KMS-11 (cell line): ENCODE measurements at regions not wholly inside any gene's neighbourhood (a gene's known extent, or its start where the extent isn't known, plus 50 kb on each side); places are given as distances from the start of the nearest gene placed in this dataset.

Source experiments
- H2AFZ ChIP-seq: fragments of 200-600 bp; sonication (generic); 2 replicates; pipeline ENCODE4 v1.6.1; 2016; ENCODE audit warnings: antibody characterized with exemption, mixed run types, low read depth
- H3K27ac ChIP-seq: fragments of 200-600 bp; sonication (generic); 2 replicates; pipeline ENCODE4 v1.6.1; 2016; ENCODE audit warnings: mild to moderate bottlenecking, mixed run types
- H3K27me3 ChIP-seq: fragments of 200-600 bp; sonication (generic); 2 replicates; pipeline ENCODE4 v1.6.1; 2017; ENCODE audit warnings: mild to moderate bottlenecking, low read depth, mixed run types, moderate library complexity; ENCODE audit not compliant: insufficient read depth
- H3K36me3 ChIP-seq: fragments of 200-600 bp; sonication (generic); 2 replicates; pipeline ENCODE4 v1.6.1; 2017; ENCODE audit warnings: mild to moderate bottlenecking, mixed run types; ENCODE audit not compliant: insufficient read depth
- H3K4me1 ChIP-seq: fragments of 200-600 bp; sonication (generic); 2 replicates; pipeline ENCODE4 v1.6.1; 2016; ENCODE audit warnings: mild to moderate bottlenecking, low read depth, mixed run types; ENCODE audit not compliant: poor library complexity, severe bottlenecking
- H3K4me2 ChIP-seq: fragments of 200-600 bp; sonication (generic); 2 replicates; pipeline ENCODE4 v1.7.0; 2016; ENCODE audit warnings: mild to moderate bottlenecking, mixed run types
- H3K4me3 ChIP-seq: fragments of 200-600 bp; sonication (generic); IDR thresholded peaks from 2 replicates; pipeline ENCODE4 v1.6.1; 2017; ENCODE audit warnings: low read depth, low read length, mixed read lengths; ENCODE audit not compliant: insufficient read depth
- H3K79me2 ChIP-seq: fragments of 200-600 bp; sonication (generic); 2 replicates; pipeline ENCODE4 v1.6.1; 2016; ENCODE audit warnings: low read depth, mixed run types; ENCODE audit not compliant: insufficient read depth
- H3K9ac ChIP-seq: fragments of 200-600 bp; sonication (generic); 2 replicates; pipeline ENCODE4 v1.6.1; 2016; ENCODE audit warnings: mild to moderate bottlenecking, mixed run types
- H4K20me1 ChIP-seq: fragments of 200-600 bp; sonication (generic); 2 replicates; pipeline ENCODE4 v1.6.1; 2016; ENCODE audit warnings: mild to moderate bottlenecking, mixed run types; ENCODE audit not compliant: insufficient read depth
- CTCF ChIP-seq: fragments of 200-600 bp; sonication (generic); conservative IDR thresholded peaks from 2 replicates; pipeline ENCODE4 v1.6.1; 2017; ENCODE audit warnings: low read depth, mild to moderate bottlenecking, antibody characterized with exemption, low read length, moderate library complexity, mixed read lengths

- TF ChIP-seq CTCF: no peak
- H3K4me1 ChIP-seq: no peaks in the 10 kb centered on the region
- no peaks in the 10 kb centered on the region for H3K36me3 ChIP-seq
- H3K4me3 ChIP-seq: no peak overlapping the region
- H4K20me1 ChIP-seq: no peaks in the 10 kb centered on the region
- H3K79me2 ChIP-seq: no peaks in the 10 kb centered on the region
- no peak overlapping the region for H3K4me2 ChIP-seq
- no peak overlapping the region for H3K9ac ChIP-seq
- no peaks in the 10 kb centered on the region for H3K27me3 ChIP-seq
- no peak overlapping the region for H3K27ac ChIP-seq
- no peak overlapping the region for H2AFZ ChIP-seq
Observed at GRCh38 chr7:20012100-20012499, 205.1 kb downstream of the MACC1 start.

GRCh38 chr7:20010877-20011276, 206.3 kb downstream of the MACC1 start:
- Histone ChIP-seq H3K4me3 (no peak overlapping the region), H3K4me1 (no peaks in the 10 kb centered on the region), H3K27me3 (no peaks in the 10 kb centered on the region), H3K79me2 (no peaks in the 10 kb centered on the region), H2AFZ (no peak overlapping the region), H3K9ac (no peak overlapping the region), H4K20me1 (no peaks in the 10 kb centered on the region), H3K4me2 (no peak overlapping the region), H3K36me3 (no peaks in the 10 kb centered on the region), H3K27ac (no peak overlapping the region)
- TF ChIP-seq CTCF: no peak

GRCh38 chr7:20007510-20007909, 209.7 kb downstream of the MACC1 start:
- H3K27ac ChIP-seq: no peak overlapping the region
- H3K4me1 ChIP-seq: no peaks in the 10 kb centered on the region
- no peaks in the 10 kb centered on the region for H4K20me1 ChIP-seq
- no peak for TF ChIP-seq CTCF
- H3K4me3 ChIP-seq: no peak overlapping the region
- no peaks in the 10 kb centered on the region for H3K79me2 ChIP-seq
- no peak overlapping the region for H2AFZ ChIP-seq
- H3K36me3 ChIP-seq: no peaks in the 10 kb centered on the region
- no peaks in the 10 kb centered on the region for H3K27me3 ChIP-seq
- H3K4me2 ChIP-seq: no peak overlapping the region
- no peak overlapping the region for H3K9ac ChIP-seq

- H3K4me3 ChIP-seq: no peak overlapping the region
- H3K79me2 ChIP-seq: no peaks in the 10 kb centered on the region
- H3K27me3 ChIP-seq: no peaks in the 10 kb centered on the region
- H3K27ac ChIP-seq: no peak overlapping the region
- H3K4me1 ChIP-seq: no peaks in the 10 kb centered on the region
- H3K36me3 ChIP-seq: no peaks in the 10 kb centered on the region
- H4K20me1 ChIP-seq: no peaks in the 10 kb centered on the region
- H2AFZ ChIP-seq: no peak overlapping the region
- H3K9ac ChIP-seq: no peak overlapping the region
- H3K4me2 ChIP-seq: no peak overlapping the region
- TF ChIP-seq CTCF: no peak
Observed at GRCh38 chr7:20005081-20005480, 212.1 kb downstream of the MACC1 start.

- TF ChIP-seq CTCF: no peak
- Histone ChIP-seq H3K4me2 (no peak overlapping the region), H3K36me3 (no peaks in the 10 kb centered on the region)
Observed at GRCh38 chr7:19999681-20000080, 217.5 kb downstream of the MACC1 start.

More at GRCh38 chr7:19999681-20000080, 217.5 kb downstream of the MACC1 start:
- Histone ChIP-seq H4K20me1 (no peaks in the 10 kb centered on the region), H3K4me1 (no peaks in the 10 kb centered on the region), H3K27me3 (no peaks in the 10 kb centered on the region), H3K27ac (no peak overlapping the region), H3K4me3 (no peak overlapping the region), H2AFZ (no peak overlapping the region), H3K79me2 (no peaks in the 10 kb centered on the region), H3K9ac (no peak overlapping the region)
